NCI-H774 (cell line): ENCODE measurements at regions not wholly inside any gene's neighbourhood (a gene's known extent, or its start where the extent isn't known, plus 50 kb on each side); places are given as distances from the start of the nearest gene placed in this dataset.
"Not testable (repeated sequence)": the region's sequence is repeated elsewhere in the genome, so short reads cannot be mapped to it uniquely, and the experiment has no call there.

Source experiments
- DNase-seq: peaks from one replicate; lab custom pipeline; 2025; lab: John Stamatoyannopoulos, UW

DNA sequence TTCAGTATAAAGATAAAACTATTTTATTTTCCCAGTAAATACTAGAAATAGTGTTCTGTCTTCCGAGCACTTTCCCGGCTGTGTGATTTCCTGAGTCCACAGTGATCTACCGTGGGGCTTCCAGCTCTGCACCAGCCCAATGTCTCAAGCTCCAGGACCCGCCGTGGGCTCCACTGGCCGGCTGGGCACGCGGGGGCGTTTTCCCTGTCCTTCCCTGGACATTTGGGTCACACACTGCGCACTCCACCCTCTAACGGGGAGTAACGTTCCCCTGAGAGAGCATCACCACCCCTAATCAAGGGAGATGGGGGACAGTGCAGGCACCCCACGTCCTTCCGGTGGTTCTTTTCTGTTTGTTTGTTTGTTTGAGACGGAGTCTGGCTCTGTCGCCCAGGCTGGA is 844.6 kb upstream of the FRG1 start:
- no peak for DNase-seq

DNA sequence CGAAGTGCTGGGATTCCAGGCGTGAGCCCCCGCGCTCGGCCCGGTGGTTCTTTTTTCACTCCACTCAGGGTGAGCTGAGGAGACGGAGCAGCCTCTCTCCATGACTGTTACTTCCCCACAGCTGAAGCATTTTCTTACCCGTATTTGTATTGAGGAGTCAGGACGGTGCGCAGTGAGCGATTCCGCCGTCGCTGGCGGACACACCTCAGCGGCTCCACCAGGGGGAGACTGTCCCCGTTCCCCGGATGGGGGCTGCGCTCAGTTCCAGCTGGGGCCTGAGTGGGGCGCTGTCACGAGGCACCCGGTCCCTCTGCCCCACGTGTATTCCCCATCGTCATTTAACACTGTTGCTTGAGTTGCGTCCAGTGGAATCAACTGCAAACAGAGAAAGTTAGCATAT is 844.0 kb upstream of the FRG1 start:
- no peak for DNase-seq

GRCh38 chr4:189098932-189099696 is 841.6 kb upstream of the FRG1 start:
- peak; percentile 18 for DNase-seq

DNA sequence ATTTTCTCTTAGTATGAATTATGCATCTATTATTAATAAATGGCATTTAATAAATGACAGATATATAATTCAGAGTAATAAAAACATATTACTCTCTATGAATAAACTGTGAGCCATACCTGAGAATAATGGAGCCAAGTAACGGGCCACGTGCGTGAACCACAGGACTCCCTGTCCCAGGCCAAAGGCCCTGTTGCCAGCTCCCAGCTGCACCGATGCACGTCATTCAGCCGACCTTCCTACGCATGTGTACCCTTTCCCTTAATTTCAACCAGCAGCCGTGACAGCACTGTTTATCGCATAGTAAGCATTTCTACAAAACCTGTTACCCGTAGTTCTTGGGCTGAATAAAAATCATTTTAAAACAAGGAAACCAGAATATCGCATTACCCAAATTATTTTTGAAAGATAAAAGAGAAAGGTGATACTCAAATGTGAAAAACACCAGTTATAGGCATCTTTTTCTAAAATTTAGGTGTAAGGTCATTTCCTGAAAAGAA is 827.2 kb upstream of the FRG1 start:
- DNase-seq: no peak

- DNase-seq: no peak
Observed at GRCh38 chr4:189117426-189117825, 823.2 kb upstream of the FRG1 start.

GRCh38 chr4:189121336-189121735 is 819.3 kb upstream of the FRG1 start:
- DNase-seq: no peak

- DNase-seq: no peak
Observed at GRCh38 chr4:189124149-189124758, 816.4 kb upstream of the FRG1 start.

DNA sequence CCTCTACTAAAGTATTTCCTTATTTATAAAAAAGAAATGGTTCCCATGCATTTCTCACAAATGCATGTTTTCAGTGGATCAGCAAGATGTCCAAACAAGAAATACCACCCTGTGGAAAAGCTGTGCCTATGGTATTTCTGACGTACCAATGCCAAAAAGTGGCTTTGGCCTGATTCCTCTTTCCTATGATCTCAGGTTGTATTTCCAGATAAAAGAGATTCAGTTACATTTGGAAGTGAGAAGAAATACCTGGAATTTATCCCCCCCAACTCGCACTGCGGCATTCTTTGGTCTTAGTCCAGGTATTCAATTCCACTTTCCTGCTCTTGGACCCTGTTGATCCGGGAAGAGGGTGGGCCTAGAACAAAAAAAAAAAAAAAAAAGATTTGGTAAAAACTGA is 815.9 kb upstream of the FRG1 start:
- DNase-seq: no peak

GRCh38 chr4:189126040-189126439 is 814.6 kb upstream of the FRG1 start:
- DNase-seq: no peak

GRCh38 chr4:189128341-189128740 is 812.3 kb upstream of the FRG1 start:
- DNase-seq: no peak

GRCh38 chr4:189129044-189129694 is 811.5 kb upstream of the FRG1 start:
- no peak for DNase-seq

- no peak for DNase-seq
Observed at GRCh38 chr4:189131118-189131517, 809.6 kb upstream of the FRG1 start.

GRCh38 chr4:189136462-189136861 is 804.2 kb upstream of the FRG1 start:
- no peak for DNase-seq

- no peak for DNase-seq
Observed at GRCh38 chr4:189143263-189143952, 797.3 kb upstream of the FRG1 start.

GRCh38 chr4:189147005-189147929 is 793.4 kb upstream of the FRG1 start:
- DNase-seq: no peak

DNA sequence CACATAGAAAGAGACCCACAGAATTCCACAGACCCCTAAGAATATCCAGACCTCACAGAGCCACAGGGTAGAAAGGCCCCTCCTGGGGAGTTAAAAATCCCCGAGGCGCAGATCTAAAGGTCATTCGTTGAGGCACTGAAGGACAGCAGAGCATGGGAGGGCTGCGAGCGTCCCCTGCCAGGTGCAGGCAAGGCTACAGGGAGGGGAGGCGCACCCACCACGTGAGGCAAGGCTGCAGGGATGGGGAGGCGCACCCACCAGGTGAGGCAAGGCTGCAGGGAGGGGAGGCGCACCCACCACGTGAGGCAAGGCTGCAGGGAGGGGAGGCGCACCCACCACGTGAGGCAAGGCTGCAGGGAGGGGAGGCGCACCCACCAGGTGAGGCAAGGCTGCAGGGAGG is 785.6 kb upstream of the FRG1 start:
- not testable (repeated sequence) for DNase-seq

- DNase-seq: no peak
Observed at GRCh38 chr4:189162073-189162789, 778.4 kb upstream of the FRG1 start.

DNA sequence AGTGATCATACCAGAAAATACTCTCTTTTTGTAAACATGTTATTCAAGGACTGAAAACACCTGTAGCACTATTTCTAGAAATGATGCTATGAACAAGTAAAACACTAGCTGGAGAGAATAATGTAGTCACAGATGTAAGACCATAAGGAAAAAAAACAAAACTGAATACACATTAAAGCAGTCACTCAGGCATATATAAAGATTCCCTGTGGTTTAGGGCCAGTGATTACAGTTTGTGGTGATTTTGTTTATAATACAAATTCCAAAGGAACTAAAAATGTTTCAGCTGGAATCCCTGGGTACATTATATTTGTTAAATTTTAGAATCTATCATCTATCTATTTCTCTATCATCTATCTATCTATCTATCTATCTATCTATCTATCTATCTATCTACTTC is 777.8 kb upstream of the FRG1 start:
- DNase-seq: no peak

DNA sequence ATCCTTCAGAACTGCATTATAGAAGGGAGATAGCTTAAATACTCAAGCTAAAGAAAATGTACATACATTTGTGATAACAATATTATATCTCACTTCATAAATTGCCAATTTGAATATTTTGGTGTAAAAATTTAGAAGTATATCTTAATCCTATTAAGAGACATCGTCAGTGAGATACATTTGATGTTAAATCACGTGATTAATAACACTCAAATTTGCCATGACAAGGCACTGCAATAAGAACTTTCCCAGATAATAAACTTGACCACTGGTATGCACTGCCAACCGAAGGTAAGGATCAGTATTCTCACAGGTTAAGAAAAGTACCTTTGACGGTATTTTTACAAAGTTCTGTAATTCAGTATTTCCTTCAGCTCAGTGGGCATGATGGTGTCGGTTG is 764.7 kb upstream of the FRG1 start:
- DNase-seq: no peak

GRCh38 chr4:189177130-189177529 is 763.5 kb upstream of the FRG1 start:
- DNase-seq: no peak
